GM18867 (cell line): ENCODE measurements at regions not wholly inside any gene's neighbourhood (a gene's known extent, or its start where the extent isn't known, plus 50 kb on each side); places are given as distances from the start of the nearest gene placed in this dataset.

Experiments
- ATAC-seq: cut with Tn5 transposase; IDR thresholded peaks from one replicate; pipeline ENCODE4 v1.9.1; 2021; ENCODE audit warnings: mild to moderate bottlenecking, moderate library complexity; ENCODE audit not compliant: unreplicated experiment

DNA sequence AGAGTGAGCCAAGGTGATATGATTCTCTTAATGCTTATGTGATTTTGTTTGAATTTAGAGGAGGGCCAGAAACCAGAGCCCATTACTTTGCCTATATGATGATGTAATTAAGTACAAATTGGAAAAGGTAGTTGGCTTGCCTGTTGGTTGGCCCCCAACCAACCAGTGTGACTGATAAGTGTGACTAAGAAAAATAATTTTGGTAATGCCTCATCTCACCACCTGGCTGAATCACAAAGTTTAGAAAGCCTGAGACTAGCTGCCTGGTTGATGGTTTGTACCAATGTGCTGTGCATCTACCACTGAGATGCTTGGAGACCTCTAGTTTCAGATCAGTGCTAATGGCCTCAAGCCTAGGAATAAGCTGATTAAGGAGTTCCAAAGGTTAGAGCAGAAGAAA lies 338.7 kb downstream of the CDH2 start:
- ATAC-seq = no peak

DNA sequence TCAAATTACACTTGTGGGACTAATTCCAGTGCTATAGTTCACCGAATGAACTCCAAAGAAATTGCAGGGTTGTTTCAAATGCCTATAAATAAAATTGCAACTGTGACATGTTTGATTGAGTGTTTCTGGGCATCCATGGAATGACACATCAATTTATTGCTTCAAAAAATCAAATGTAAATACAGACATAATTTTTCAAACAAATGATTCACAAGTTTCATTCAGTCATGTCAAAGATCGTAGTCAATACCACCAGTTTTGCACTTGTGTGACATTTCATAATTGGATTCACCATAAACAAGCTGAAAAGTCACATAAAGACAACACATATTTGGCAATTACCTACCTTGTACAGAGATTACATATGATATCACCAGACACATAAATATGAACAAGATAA lies 350.8 kb downstream of the CDH2 start:
- no peak for ATAC-seq

DNA sequence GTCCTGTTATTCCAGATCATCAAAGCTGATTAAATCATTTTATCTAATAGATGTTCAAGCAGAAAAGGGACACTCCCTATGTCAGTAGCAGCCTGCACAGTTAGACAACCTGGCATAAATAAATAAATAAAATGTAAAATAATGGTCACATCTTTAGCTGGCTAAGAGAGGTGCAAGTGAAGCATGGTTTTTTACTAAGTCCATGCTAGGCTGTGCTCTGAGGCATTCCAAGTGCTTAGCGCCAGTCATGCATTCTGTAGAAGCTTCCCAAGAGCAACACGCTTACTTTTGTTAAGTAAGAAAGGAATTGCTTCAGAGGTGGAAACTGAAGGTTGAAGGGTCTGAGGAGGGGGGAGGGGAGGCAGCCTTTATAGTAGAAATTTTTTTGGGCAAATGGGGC lies 351.2 kb downstream of the CDH2 start:
- ATAC-seq = no peak

DNA sequence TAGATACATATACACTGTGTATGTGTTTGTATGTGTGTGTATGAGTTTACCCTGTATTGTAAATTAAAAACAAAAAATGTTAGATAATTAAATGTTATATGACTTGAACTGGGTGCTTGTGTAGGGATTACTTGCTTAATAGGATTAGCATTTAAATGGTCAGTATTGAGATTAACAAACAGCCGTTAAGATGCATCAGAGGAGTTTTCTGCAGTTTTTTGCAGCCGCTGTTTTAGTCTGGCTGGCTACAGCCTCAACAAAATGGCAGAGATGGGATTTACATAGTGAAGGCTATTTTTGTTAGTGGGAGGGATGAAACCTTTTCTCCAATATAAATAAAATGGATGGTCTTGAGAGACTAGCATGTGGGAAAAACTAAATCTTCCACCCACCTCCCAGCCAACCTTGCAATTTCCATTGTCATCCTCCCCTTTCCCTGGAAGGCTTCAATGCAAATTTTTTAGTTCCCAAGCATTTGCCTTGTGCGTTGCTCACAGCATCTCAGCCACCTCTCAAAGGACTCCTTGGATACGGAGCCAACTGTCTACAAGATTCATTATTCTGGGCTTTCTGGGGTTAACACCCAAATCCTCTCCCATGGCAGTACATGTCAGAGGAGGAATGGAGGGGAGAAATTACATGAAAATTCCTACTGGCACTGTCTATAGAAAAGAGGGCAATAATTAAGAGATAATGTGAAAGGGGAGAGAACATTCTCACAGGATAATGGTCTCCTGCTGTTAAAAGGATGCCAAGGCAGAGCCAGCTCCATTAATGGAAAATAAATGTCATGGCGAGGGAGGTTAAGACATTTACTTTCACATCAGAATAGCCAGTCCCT lies 351.9 kb downstream of the CDH2 start:
- no peak for ATAC-seq

DNA sequence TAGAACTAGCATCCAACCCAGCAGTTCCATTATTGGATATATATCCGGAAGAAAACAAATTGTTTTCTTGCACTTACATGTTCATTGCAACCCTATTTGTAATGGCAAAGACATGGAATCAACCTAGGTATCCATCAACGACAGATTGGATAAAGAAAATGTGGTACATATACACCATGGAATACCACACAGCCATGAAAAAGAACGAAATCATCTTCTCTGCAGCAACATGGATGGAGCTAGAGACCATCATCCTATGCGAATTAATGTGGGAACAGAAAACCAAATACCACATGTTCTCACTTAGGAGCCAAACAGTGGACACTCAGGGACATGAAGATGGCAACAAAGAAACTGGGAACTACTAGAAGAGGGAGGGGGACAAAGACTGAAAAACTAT lies 352.7 kb downstream of the CDH2 start:
- ATAC-seq = no peak

DNA sequence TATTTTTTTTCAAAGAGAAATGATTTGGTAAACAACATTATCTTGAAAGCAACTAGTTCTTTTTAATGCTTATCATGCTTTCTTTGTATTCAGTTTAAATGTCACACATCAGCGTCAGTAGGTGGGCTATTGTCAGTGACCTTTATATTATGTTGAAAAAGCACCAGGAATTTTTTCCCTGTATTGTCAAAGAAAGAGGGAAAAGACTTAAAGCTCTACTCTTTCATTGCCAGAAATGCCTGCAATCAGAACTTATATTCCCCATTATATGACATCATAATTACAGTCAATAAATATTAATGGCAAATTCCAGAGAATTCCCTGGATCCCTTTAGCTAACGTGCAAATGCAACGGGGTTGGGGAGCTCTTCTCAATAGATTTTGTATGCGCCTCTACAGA lies 353.9 kb downstream of the CDH2 start:
- no peak for ATAC-seq

DNA sequence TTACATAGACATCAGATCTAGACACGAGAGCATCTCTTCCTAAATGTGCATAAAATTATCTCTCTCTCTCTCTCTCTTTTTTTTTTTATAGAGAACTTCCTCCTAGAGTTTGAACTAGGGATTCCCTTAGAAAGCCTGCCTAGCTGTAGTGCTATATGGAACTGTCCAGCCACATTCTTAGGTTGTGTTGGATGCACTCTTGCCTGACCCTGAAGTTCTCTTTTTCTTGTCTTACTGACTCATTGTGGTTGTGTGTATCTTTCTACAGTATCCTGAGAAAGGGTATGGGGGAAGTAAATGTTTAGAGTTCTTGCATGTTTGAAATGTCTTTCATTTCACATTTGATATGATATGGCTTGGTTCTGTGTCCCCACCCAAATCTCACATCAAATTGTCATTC lies 368.2 kb downstream of the CDH2 start:
- no peak for ATAC-seq

DNA sequence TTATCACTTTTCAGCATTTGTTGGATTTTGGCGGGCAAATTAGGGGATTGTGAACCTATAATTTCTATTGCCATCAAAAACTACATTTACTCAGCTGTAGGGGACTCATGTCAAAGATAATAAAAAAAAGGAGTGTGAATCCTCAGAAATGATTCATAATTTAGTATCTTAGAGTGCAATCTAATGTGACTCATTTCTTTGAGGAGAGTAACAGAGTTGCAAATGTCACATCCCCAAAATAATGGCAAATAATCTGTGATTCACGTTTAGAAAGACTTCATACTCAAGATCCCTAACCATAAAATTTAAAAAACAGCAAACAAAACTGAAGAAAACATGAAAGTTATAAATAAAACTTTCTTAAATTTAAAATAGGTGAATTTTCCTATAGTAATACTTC lies 373.0 kb downstream of the CDH2 start:
- no peak for ATAC-seq

DNA sequence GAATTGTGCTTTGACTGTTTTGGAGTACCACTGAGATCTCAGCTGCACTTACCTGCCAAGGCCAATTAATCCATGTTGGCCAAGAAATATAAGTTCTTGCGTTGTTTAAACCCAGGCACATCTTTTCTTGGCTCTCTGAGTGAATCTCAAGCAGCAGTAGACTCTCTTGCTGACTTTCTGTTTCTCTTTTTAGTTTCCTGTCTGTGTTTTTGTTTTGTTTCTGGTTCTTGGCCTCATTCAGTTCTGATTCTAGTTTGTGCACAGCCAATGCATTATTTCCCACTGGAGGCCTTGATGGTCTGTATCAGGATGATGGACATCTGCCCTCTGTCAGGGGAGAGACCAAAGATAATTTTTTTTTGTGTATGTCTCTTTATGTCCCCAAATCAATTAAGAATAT lies 379.4 kb downstream of the CDH2 start:
- ATAC-seq = peak; percentile 95

- ATAC-seq = no peak
These were observed 382.6 kb downstream of the CDH2 start for GRCh38 chr18:27794181-27794926.

DNA sequence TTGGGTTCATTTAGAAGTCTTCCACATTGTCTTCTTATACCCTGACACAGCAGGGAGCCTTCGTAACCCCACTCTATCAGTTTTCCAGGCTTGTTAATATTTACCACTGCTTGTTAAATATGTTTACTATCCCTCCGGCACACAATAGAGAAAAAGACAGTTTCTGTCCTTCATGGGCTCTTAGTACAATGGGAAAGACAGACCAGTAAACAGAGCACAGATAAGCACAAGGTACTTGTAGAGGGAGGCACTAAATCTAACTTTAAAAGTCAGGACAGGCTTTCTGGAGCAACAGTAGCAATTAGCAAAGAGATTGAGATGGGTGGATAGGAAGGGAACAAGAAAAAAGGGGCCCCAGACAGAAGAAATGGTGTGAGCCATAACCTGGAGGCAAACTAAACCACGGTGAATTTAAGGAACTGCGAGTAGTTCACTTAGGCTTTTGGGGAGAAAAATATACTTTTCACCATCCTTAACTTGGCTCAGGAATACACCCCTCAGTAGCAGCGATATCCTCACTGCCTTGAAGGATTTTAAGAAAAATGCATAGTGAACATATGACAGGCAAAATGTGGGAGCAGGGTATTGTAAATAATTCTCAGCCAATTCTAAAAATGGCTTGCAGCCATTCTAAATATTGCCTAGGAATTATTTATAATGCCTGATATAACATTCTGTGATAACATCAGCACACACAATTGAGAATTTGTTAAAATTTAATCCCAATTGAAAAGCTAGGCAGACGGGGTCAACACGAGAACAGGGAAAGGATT lies 383.7 kb downstream of the CDH2 start:
- no peak for ATAC-seq

- ATAC-seq = peak; percentile 49
These were observed 387.5 kb downstream of the CDH2 start for GRCh38 chr18:27789406-27789805.

- ATAC-seq = peak; percentile 63
These were observed 389.4 kb downstream of the CDH2 start for GRCh38 chr18:27787547-27787946.

GRCh38 chr18:27785815-27786471 lies 391.0 kb downstream of the CDH2 start:
- ATAC-seq = no peak

- no peak for ATAC-seq
These were observed 396.7 kb downstream of the CDH2 start for GRCh38 chr18:27780061-27780745.

GRCh38 chr18:27778925-27779324 lies 398.0 kb downstream of the CDH2 start:
- ATAC-seq = peak; percentile 62

DNA sequence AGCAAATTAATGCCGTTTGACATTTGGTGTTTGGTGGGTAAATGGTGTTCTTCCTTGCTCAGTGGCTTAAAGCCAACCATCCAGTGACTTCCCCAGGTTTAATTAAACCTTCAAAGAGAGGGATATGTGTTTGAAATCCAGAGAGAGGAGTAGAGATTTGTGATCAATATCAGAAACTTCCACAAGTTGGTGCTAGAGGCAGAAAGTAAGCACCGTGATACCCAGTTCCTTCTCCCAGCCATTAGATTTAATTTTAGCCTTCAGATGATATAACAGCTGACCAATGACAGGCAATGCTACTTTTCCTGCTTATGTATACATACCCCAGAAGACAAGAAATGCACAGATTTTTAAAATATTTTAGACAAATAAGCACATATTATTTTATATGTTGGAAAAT lies 398.5 kb downstream of the CDH2 start:
- ATAC-seq = no peak

DNA sequence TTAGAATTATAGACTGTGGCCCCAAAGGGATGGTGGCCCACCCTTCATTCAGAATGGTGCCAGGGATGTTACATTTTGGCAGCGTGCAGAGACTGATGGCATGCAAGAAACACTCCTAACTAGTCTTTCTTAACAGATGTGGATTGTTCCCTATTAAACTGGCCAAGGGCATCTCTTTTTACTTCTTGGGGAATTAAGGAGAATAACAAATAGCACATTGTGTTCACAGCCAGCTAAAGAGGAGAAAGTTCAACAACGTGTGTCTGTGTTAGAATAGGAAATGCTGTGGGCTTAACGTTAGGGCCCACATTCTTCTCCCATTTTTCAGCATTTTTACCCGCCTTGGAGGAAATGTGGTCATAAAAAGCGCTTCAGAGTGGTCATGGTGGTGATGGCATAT lies 404.8 kb downstream of the CDH2 start:
- ATAC-seq = no peak

GRCh38 chr18:27771571-27771970 lies 405.4 kb downstream of the CDH2 start:
- no peak for ATAC-seq

DNA sequence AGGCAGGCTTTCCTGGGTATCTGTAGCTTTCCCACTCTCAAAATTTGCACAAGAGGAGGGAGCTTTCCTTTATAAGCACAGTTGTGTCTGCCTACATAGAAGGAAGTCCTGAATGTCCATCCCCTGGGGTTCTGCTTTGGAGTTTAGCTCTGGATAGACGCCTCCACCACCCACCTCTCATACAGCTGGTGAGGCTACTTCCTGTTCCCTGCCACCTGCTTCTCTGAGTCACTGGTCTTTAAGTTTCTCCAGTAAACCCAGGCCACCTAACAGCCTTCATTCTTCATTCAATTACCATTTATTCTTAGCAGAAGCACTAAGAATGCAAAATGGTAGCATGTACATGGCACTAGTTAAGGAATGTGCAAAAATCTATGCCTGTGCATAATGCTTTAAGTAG lies 407.8 kb downstream of the CDH2 start:
- ATAC-seq = peak; percentile 71

GRCh38 chr18:27763936-27764335 lies 413.0 kb downstream of the CDH2 start:
- ATAC-seq = no peak
